ENCODE measurements at regions not wholly inside any gene's neighbourhood (a gene's known extent, or its start where the extent isn't known, plus 50 kb on each side); places are given as distances from the start of the nearest gene placed in this dataset.

GRCh38 chr12:114935658-114936057 is 251.7 kb upstream of the TBX3 start:
- no peak for DNase-seq (ENCODE audit: low spot score)

- no peak for DNase-seq (ENCODE audit: low spot score)
Measured at GRCh38 chr12:114933428-114934160, 249.6 kb upstream of the TBX3 start.

- DNase-seq (ENCODE audit: low spot score), result no peak
Measured at GRCh38 chr12:114932806-114933205, 248.8 kb upstream of the TBX3 start.

- DNase-seq (ENCODE audit: low spot score), result no peak
Measured at GRCh38 chr12:114931025-114931424, 247.1 kb upstream of the TBX3 start.

- DNase-seq (ENCODE audit: low spot score), result no peak
Measured at GRCh38 chr12:114926341-114926740, 242.4 kb upstream of the TBX3 start.

GRCh38 chr12:114924946-114925475 is 241.0 kb upstream of the TBX3 start:
- DNase-seq (ENCODE audit: low spot score), result no peak

- DNase-seq (ENCODE audit: low spot score), result no peak
Measured at GRCh38 chr12:114921781-114922180, 237.8 kb upstream of the TBX3 start.

- DNase-seq (ENCODE audit: low spot score), result no peak
Measured at GRCh38 chr12:114920771-114921554, 237.0 kb upstream of the TBX3 start.

GRCh38 chr12:114919479-114919878 is 235.5 kb upstream of the TBX3 start:
- DNase-seq (ENCODE audit: low spot score), result no peak

DNA sequence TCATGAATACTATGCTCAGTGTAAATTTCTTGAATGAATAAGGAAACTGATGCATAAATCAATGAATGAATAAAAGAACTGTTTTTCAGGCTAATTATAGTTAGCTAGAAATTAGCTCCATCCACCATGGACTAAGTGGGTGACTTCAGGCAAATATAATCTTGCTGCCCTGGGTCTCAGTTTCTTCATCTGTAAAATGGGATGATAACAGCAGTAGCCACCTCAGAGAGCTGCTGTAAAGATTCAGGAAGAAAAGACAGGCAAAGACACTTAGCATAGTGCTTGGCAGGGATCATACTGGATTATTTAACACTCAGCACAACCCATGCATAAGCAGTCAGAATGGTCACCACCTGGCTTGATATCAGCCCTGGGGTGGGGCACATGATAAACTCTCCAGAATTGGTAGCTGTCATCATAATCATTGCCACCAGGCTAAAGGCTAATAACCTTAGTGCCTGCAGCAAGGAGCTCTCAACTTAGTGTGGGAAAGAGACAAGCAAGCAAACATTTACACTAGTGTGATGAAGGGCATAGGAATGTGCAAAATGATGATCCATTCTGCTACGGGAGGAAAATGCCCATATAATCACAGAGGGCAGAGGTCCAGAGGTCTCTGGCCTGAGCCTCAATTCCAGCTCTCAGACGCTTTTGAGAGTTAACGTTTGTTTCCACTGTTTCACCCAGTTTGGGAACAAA is 234.7 kb upstream of the TBX3 start:
- DNase-seq (ENCODE audit: low spot score), result no peak

DNA sequence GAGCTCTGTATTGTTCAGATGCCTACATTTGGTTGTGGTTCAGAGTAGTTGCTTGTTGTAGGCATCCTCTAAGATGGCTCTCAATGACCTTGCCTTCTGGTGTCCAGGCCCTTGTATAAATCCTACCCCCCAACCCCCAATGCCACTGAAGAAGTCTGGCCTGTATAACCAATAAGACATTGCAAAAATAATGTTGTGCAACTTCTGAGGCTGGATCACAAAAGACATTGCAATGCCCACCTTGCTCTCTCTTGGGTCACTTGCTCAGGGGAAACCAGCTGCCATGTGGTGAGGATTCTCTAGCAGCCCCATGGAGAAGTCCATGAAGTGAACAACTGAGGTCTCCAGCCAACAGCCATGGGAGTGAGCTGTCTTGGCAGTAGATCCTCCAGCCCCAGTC is 234.0 kb upstream of the TBX3 start:
- no peak for DNase-seq (ENCODE audit: low spot score)

- DNase-seq (ENCODE audit: low spot score), result no peak
Measured at GRCh38 chr12:114917307-114917706, 233.3 kb upstream of the TBX3 start.

GRCh38 chr12:114916541-114916940 is 232.6 kb upstream of the TBX3 start:
- DNase-seq (ENCODE audit: low spot score), result no peak

DNA sequence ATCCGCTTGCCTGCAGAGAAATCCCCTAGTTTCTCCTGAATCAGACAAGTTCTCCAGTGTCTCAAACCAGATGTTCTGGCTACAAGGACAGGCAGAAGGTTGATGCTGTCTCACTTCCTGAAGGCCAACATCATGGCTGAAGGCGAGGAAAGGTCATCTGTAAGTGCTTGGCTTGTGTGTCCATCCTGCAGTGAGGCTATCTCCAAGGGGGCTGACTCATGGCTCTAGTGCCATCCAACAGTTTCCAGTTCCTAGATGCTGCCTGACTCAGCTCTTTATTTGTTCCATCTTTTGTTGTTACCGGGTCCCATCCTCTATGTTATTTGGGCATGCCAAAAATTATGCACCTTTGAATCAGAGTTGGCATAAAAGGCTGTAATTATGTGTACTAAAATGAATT is 232.1 kb upstream of the TBX3 start:
- DNase-seq (ENCODE audit: low spot score), result no peak

DNA sequence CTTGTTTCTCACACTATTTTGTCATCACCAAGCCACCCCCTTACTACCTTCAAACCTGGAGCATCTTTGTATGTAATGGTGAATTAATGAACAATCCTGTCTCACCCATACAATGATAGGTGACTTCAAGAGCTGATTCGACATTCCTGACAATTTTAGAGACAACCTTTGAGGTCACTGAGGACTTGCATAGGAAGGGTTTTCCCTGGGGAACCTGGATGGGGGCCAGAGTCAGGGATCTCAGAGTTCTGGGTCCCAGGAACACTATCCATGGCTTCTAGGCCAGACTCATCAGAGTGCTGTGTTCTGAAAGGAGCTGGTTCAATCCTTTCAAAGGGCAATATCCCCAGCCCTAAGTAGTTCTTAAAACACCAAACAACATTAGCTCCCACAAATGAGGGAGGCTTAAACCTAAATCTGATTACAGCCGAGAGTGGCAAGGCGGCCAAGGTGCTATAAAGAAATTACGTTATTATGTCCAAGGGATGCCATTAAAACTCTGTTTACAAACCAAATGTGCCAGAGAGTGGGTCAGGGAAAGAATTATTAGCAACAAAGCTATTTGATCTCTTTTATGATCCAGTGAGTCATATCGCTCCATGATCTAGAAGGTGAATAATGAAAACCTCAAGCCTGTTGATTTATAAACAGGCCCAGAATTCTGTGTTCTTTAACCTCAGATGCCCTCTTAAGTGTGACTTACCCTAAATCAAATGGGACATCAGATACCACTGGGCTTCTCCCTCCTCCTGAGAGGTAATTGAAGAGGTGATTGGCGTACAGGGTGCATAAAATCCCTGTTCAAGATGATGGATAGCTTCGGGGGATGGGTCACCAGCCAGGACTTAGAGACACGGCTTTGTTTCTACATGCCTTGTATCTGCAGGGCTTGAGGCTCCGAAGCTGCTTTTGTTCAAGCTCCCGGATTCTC is 230.2 kb upstream of the TBX3 start:
- DNase-seq (ENCODE audit: low spot score), result no peak

DNA sequence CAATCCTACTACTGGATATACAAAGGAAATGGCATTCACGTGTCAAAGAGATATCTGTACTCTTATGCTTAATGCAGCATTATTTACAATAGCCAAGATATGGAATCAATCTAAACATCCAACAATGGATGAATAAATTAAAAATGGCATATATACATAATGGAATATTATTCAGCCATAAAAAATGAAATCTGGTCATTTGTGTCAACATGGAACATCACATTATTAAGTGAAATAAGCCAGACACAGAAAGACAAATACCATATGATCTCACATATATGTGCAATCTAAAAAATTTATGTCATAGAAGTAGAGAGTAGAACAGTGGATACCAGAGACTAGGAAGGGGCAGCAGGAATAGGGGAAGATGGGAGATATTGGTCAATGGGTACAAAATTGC is 228.8 kb upstream of the TBX3 start:
- no peak for DNase-seq (ENCODE audit: low spot score)

DNA sequence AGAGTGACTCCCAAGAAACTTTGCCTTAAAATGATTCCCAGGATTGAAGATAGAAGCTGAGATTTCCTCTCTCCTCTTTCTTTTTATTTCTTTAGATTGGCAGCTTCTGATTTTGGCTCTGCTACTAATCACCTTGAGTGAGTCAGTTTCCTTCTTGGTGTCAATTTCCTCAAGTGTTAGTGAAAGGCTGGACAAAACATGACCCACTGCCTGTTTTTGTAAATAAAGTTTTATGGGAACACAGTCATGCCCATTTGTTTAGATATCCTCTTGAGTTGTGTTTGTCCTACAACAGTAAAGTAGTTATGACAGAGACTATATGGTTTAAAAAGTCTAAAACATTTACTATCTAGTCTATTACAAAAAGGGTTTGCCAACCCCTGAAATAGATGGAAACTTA is 227.2 kb upstream of the TBX3 start:
- no peak for DNase-seq (ENCODE audit: low spot score)

DNA sequence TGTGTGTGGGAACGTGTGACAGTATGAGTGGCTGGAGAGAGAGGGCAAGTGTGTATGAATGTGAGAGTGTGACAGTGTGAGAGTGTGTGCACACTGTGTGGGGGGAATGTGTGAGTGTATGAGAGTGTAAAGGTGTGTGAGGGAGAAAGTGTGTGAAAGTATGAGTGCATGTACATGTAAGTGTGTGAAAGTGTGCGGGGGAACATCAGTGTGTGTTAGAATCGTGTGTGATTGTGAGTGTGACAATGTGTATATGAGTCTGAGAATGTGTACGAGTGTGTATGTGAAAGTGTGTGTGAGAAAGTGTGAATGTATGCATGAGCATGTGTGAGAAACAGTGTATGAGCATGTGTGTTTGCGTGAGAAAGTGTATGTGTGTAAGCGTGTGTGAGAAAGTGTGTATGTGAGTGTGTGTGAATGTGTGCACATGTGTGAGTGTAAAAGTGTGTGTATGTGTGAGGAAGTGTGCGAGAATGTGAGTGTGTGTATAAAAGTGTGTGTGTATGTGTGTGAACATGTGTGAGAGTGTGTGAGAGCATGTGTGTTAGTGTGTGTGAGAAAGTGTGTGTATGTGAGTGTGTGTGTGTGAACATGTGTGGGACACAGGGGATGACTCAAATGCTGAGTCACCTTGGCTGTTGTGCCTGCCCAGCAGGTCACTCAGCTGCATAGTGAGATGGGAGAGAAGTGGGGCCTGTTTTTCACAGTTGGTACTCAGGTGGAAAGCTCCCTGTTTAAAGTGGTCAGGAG is 220.5 kb upstream of the TBX3 start:
- DNase-seq (ENCODE audit: low spot score), result no peak

- no peak for DNase-seq (ENCODE audit: low spot score)
Measured at GRCh38 chr12:114903083-114903691, 219.2 kb upstream of the TBX3 start.

GRCh38 chr12:114902665-114903064 is 218.7 kb upstream of the TBX3 start:
- no peak for DNase-seq (ENCODE audit: low spot score)
